Neural cell (in vitro differentiated cells): ENCODE measurements at regions not wholly inside any gene's neighbourhood (a gene's known extent, or its start where the extent isn't known, plus 50 kb on each side); places are given as distances from the start of the nearest gene placed in this dataset.
"Not testable (repeated sequence)": the region's sequence is repeated elsewhere in the genome, so short reads cannot be mapped to it uniquely, and the experiment has no call there.

Experiments used
- H2AFZ ChIP-seq: fragments of 200-600, 300-800 bp; sonication (generic), shearing (Covaris generic); 2 replicates; pipeline ENCODE4 v1.6.0; 2014; ENCODE audit warnings: low read depth, mild to moderate bottlenecking, antibody characterized with exemption, low read length, moderate library complexity
- H3F3A ChIP-seq: fragments of 200-600 bp; shearing (Covaris generic); 2 replicates; pipeline ENCODE4 v1.6.1; 2016; ENCODE audit warnings: mild to moderate bottlenecking, moderate library complexity, mixed read lengths, antibody characterized with exemption, low read length; ENCODE audit not compliant: insufficient read depth, poor library complexity, severe bottlenecking
- H3K27ac ChIP-seq: fragments of 200-600, 300-800 bp; sonication (generic), shearing (Covaris generic); 2 replicates; pipeline ENCODE4 v1.5.1; 2014; ENCODE audit warnings: mild to moderate bottlenecking, low read length, moderate library complexity
- H3K27me3 ChIP-seq: fragments of 300-800, 200-600 bp; sonication (generic), shearing (Covaris generic); 2 replicates; pipeline ENCODE4 v1.6.0; 2014; ENCODE audit warnings: mild to moderate bottlenecking, low read depth, low read length, moderate library complexity; ENCODE audit not compliant: insufficient read depth
- H3K36me3 ChIP-seq: fragments of 300-800, 200-600 bp; sonication (generic), shearing (Covaris generic); 2 replicates; pipeline ENCODE4 v1.5.1; 2014; ENCODE audit warnings: mild to moderate bottlenecking, antibody characterized with exemption, low read length, moderate library complexity; ENCODE audit not compliant: insufficient read depth
- H3K4me2 ChIP-seq: fragments of 300-800, 200-600 bp; sonication (generic), shearing (Covaris generic); 2 replicates; pipeline ENCODE4 v1.6.0; 2014; ENCODE audit warnings: mild to moderate bottlenecking, low read length
- H3K4me3 ChIP-seq: fragments of 300-800, 200-600 bp; sonication (generic), shearing (Covaris generic); 2 replicates; pipeline ENCODE4 v1.5.1; 2014; ENCODE audit warnings: mild to moderate bottlenecking, low read length, moderate library complexity
- H3K79me2 ChIP-seq: fragments of 200-600 bp; shearing (Covaris generic); replicated peaks from 2 replicates; pipeline ENCODE4 v1.6.0; 2014; ENCODE audit warnings: mild to moderate bottlenecking, low read length, moderate library complexity; ENCODE audit not compliant: insufficient read depth
- H3K9ac ChIP-seq: fragments of 300-800, 200-600 bp; sonication (generic), shearing (Covaris generic); 2 replicates; pipeline ENCODE4 v1.6.1; 2016; ENCODE audit warnings: mild to moderate bottlenecking, low read length, mixed read lengths
- H3K9me2 ChIP-seq: fragments of 200-600 bp; shearing (Covaris generic); 2 replicates; pipeline ENCODE4 v1.6.1; 2016; ENCODE audit warnings: mild to moderate bottlenecking, low read length, mixed read lengths; ENCODE audit not compliant: insufficient read depth
- H3K9me3 ChIP-seq: fragments of 200-600, 300-800 bp; sonication (generic), shearing (Covaris generic); 2 replicates; pipeline ENCODE4 v1.6.1; 2016; ENCODE audit warnings: mild to moderate bottlenecking, mixed run types, low read length, moderate library complexity, mixed read lengths
- H4K20me1 ChIP-seq: fragments of 200-600 bp; shearing (Covaris generic); 2 replicates; pipeline ENCODE4 v1.6.1; 2016; ENCODE audit warnings: mild to moderate bottlenecking, mixed run types; ENCODE audit not compliant: insufficient read depth
- EP300 ChIP-seq: fragments of 450-650 bp; conservative IDR thresholded peaks from 2 replicates; pipeline ENCODE4 v1.6.1; 2014; ENCODE audit warnings: antibody characterized with exemption, mild to moderate bottlenecking, moderate library complexity; ENCODE audit not compliant: poor library complexity, severe bottlenecking
- EZH2 ChIP-seq: fragments of 200-600, 300-800 bp; shearing (Covaris generic), sonication (generic); IDR thresholded peaks from 2 replicates; pipeline ENCODE4 v1.6.1; 2014; ENCODE audit warnings: antibody characterized with exemption, low read length, borderline replicate concordance, mild to moderate bottlenecking; ENCODE audit not compliant: insufficient read depth, poor library complexity, severe bottlenecking
- MXI1 ChIP-seq: fragments of 450-650 bp; conservative IDR thresholded peaks from 2 replicates; pipeline ENCODE4 v1.6.1; 2014; ENCODE audit warnings: antibody characterized with exemption, mild to moderate bottlenecking; ENCODE audit not compliant: poor library complexity, severe bottlenecking
- POLR2AphosphoS5 ChIP-seq: IDR thresholded peaks from 2 replicates; pipeline ENCODE4 v1.6.1; 2012
- RAD21 ChIP-seq: fragments of 450-650 bp; conservative IDR thresholded peaks from 2 replicates; pipeline ENCODE4 v1.6.1; 2014; ENCODE audit warnings: antibody characterized with exemption, mild to moderate bottlenecking, moderate library complexity
- REST ChIP-seq: IDR thresholded peaks from 2 replicates; pipeline ENCODE4 v1.6.1; 2012; ENCODE audit warnings: borderline replicate concordance
- SMC3 ChIP-seq: fragments of 450-650 bp; conservative IDR thresholded peaks from 2 replicates; pipeline ENCODE4 v1.6.1; 2014; ENCODE audit warnings: antibody characterized with exemption, mild to moderate bottlenecking, moderate library complexity; ENCODE audit not compliant: poor library complexity
- TAF1 ChIP-seq: IDR thresholded peaks from 2 replicates; pipeline ENCODE4 v1.6.1; 2012; ENCODE audit warnings: low read depth
- TF ChIP-seq, protein P1 (sequence below): fragments of 450-650 bp; IDR thresholded peaks from 2 replicates; pipeline ENCODE4 v1.5.1; 2014; ENCODE audit warnings: antibody characterized with exemption, mild to moderate bottlenecking, moderate library complexity; ENCODE audit not compliant: poor library complexity, severe bottlenecking

GRCh38 chr7:68840991-68841390, 757.3 kb upstream of the AUTS2 start:
- Histone ChIP-seq H2AFZ (no peak overlapping the region), H3K27me3 (no peaks in the 10 kb centered on the region), H3K9me2 (no peaks in the 10 kb centered on the region), H3K9ac (no peak overlapping the region), H4K20me1 (no peaks in the 10 kb centered on the region), H3K27ac (no peak overlapping the region), H3K9me3 (no peaks in the 10 kb centered on the region), H3K4me3 (no peak overlapping the region), H3K79me2 (no peaks in the 10 kb centered on the region), H3F3A (no peaks in the 10 kb centered on the region), H3K4me2 (no peak overlapping the region), H3K36me3 (no peaks in the 10 kb centered on the region)
- no peak for TF ChIP-seq RAD21
- no peak for TF ChIP-seq SMC3
- no peak for TF ChIP-seq REST
- no peak for TF ChIP-seq MXI1
- TF ChIP-seq EZH2 = no peak
- TF ChIP-seq, protein P1, sequence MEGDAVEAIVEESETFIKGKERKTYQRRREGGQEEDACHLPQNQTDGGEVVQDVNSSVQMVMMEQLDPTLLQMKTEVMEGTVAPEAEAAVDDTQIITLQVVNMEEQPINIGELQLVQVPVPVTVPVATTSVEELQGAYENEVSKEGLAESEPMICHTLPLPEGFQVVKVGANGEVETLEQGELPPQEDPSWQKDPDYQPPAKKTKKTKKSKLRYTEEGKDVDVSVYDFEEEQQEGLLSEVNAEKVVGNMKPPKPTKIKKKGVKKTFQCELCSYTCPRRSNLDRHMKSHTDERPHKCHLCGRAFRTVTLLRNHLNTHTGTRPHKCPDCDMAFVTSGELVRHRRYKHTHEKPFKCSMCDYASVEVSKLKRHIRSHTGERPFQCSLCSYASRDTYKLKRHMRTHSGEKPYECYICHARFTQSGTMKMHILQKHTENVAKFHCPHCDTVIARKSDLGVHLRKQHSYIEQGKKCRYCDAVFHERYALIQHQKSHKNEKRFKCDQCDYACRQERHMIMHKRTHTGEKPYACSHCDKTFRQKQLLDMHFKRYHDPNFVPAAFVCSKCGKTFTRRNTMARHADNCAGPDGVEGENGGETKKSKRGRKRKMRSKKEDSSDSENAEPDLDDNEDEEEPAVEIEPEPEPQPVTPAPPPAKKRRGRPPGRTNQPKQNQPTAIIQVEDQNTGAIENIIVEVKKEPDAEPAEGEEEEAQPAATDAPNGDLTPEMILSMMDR = no peak
- TF ChIP-seq EP300 = no peak
- no peak for TF ChIP-seq POLR2AphosphoS5

DNA sequence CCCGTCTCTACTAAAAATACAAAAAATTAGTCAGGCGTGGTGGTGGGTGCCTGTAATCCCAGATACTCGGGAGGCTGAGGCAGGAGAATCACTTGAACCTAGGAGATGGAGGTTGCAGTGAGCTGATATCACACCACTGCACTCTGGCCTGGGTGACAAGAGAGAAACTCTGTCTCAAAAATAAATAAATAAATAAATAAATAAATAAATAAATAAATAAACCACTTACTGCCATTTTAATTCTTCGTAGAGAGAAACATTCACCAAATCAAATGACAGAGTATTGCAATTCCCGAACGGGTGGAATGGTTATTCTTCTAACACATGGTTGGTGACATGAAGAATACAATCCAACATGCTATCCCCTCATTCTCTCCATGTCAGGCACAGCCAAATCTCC, 754.3 kb upstream of the AUTS2 start:
- H3K27ac ChIP-seq, H3K9me3 ChIP-seq, H3K79me2 ChIP-seq, H3K9me2 ChIP-seq, H2AFZ ChIP-seq, H3K9ac ChIP-seq, H3K36me3 ChIP-seq, H3K4me2 ChIP-seq, H3K4me3 ChIP-seq, H3F3A ChIP-seq, H3K27me3 ChIP-seq, H4K20me1 ChIP-seq: not testable (repeated sequence)

- Histone ChIP-seq H3K4me2 (no peak overlapping the region), H3K9me2 (no peaks in the 10 kb centered on the region), H3F3A (no peaks in the 10 kb centered on the region), H3K36me3 (no peaks in the 10 kb centered on the region), H3K9ac (no peak overlapping the region), H3K79me2 (no peaks in the 10 kb centered on the region), H4K20me1 (no peaks in the 10 kb centered on the region), H2AFZ (no peak overlapping the region), H3K4me3 (no peak overlapping the region), H3K9me3 (no peaks in the 10 kb centered on the region), H3K27me3 (no peaks in the 10 kb centered on the region), H3K27ac (no peak overlapping the region)
- TF ChIP-seq TAF1 (no peak), REST (no peak)
Measured at GRCh38 chr7:68846811-68847325, 751.4 kb upstream of the AUTS2 start.
